Neural cell (in vitro differentiated cells): ENCODE measurements at regions not wholly inside any gene's neighbourhood (a gene's known extent, or its start where the extent isn't known, plus 50 kb on each side); places are given as distances from the start of the nearest gene placed in this dataset.

Experiments
- H2AFZ ChIP-seq: fragments of 200-600, 300-800 bp; sonication (generic), shearing (Covaris generic); 2 replicates; pipeline ENCODE4 v1.6.0; 2014; ENCODE audit warnings: low read depth, mild to moderate bottlenecking, antibody characterized with exemption, low read length, moderate library complexity
- H3F3A ChIP-seq: fragments of 200-600 bp; shearing (Covaris generic); 2 replicates; pipeline ENCODE4 v1.6.1; 2016; ENCODE audit warnings: mild to moderate bottlenecking, moderate library complexity, mixed read lengths, antibody characterized with exemption, low read length; ENCODE audit not compliant: insufficient read depth, poor library complexity, severe bottlenecking
- H3K27ac ChIP-seq: fragments of 200-600, 300-800 bp; sonication (generic), shearing (Covaris generic); 2 replicates; pipeline ENCODE4 v1.5.1; 2014; ENCODE audit warnings: mild to moderate bottlenecking, low read length, moderate library complexity
- H3K27me3 ChIP-seq: fragments of 300-800, 200-600 bp; sonication (generic), shearing (Covaris generic); 2 replicates; pipeline ENCODE4 v1.6.0; 2014; ENCODE audit warnings: mild to moderate bottlenecking, low read depth, low read length, moderate library complexity; ENCODE audit not compliant: insufficient read depth
- H3K36me3 ChIP-seq: fragments of 300-800, 200-600 bp; sonication (generic), shearing (Covaris generic); 2 replicates; pipeline ENCODE4 v1.5.1; 2014; ENCODE audit warnings: mild to moderate bottlenecking, antibody characterized with exemption, low read length, moderate library complexity; ENCODE audit not compliant: insufficient read depth
- H3K4me2 ChIP-seq: fragments of 300-800, 200-600 bp; sonication (generic), shearing (Covaris generic); 2 replicates; pipeline ENCODE4 v1.6.0; 2014; ENCODE audit warnings: mild to moderate bottlenecking, low read length
- H3K4me3 ChIP-seq: fragments of 300-800, 200-600 bp; sonication (generic), shearing (Covaris generic); 2 replicates; pipeline ENCODE4 v1.5.1; 2014; ENCODE audit warnings: mild to moderate bottlenecking, low read length, moderate library complexity
- H3K79me2 ChIP-seq: fragments of 200-600 bp; shearing (Covaris generic); replicated peaks from 2 replicates; pipeline ENCODE4 v1.6.0; 2014; ENCODE audit warnings: mild to moderate bottlenecking, low read length, moderate library complexity; ENCODE audit not compliant: insufficient read depth
- H3K9ac ChIP-seq: fragments of 300-800, 200-600 bp; sonication (generic), shearing (Covaris generic); 2 replicates; pipeline ENCODE4 v1.6.1; 2016; ENCODE audit warnings: mild to moderate bottlenecking, low read length, mixed read lengths
- H3K9me2 ChIP-seq: fragments of 200-600 bp; shearing (Covaris generic); 2 replicates; pipeline ENCODE4 v1.6.1; 2016; ENCODE audit warnings: mild to moderate bottlenecking, low read length, mixed read lengths; ENCODE audit not compliant: insufficient read depth
- H3K9me3 ChIP-seq: fragments of 200-600, 300-800 bp; sonication (generic), shearing (Covaris generic); 2 replicates; pipeline ENCODE4 v1.6.1; 2016; ENCODE audit warnings: mild to moderate bottlenecking, mixed run types, low read length, moderate library complexity, mixed read lengths
- H4K20me1 ChIP-seq: fragments of 200-600 bp; shearing (Covaris generic); 2 replicates; pipeline ENCODE4 v1.6.1; 2016; ENCODE audit warnings: mild to moderate bottlenecking, mixed run types; ENCODE audit not compliant: insufficient read depth
- CTCF ChIP-seq: fragments of 450-650 bp; IDR thresholded peaks from 2 replicates; pipeline ENCODE4 v1.5.1; 2014; ENCODE audit warnings: antibody characterized with exemption, mild to moderate bottlenecking, moderate library complexity; ENCODE audit not compliant: poor library complexity, severe bottlenecking
- EP300 ChIP-seq: fragments of 450-650 bp; conservative IDR thresholded peaks from 2 replicates; pipeline ENCODE4 v1.6.1; 2014; ENCODE audit warnings: antibody characterized with exemption, mild to moderate bottlenecking, moderate library complexity; ENCODE audit not compliant: poor library complexity, severe bottlenecking
- EZH2 ChIP-seq: fragments of 200-600, 300-800 bp; shearing (Covaris generic), sonication (generic); IDR thresholded peaks from 2 replicates; pipeline ENCODE4 v1.6.1; 2014; ENCODE audit warnings: antibody characterized with exemption, low read length, borderline replicate concordance, mild to moderate bottlenecking; ENCODE audit not compliant: insufficient read depth, poor library complexity, severe bottlenecking
- MXI1 ChIP-seq: fragments of 450-650 bp; conservative IDR thresholded peaks from 2 replicates; pipeline ENCODE4 v1.6.1; 2014; ENCODE audit warnings: antibody characterized with exemption, mild to moderate bottlenecking; ENCODE audit not compliant: poor library complexity, severe bottlenecking
- POLR2AphosphoS5 ChIP-seq: IDR thresholded peaks from 2 replicates; pipeline ENCODE4 v1.6.1; 2012
- RAD21 ChIP-seq: fragments of 450-650 bp; conservative IDR thresholded peaks from 2 replicates; pipeline ENCODE4 v1.6.1; 2014; ENCODE audit warnings: antibody characterized with exemption, mild to moderate bottlenecking, moderate library complexity
- REST ChIP-seq: IDR thresholded peaks from 2 replicates; pipeline ENCODE4 v1.6.1; 2012; ENCODE audit warnings: borderline replicate concordance
- SMC3 ChIP-seq: fragments of 450-650 bp; conservative IDR thresholded peaks from 2 replicates; pipeline ENCODE4 v1.6.1; 2014; ENCODE audit warnings: antibody characterized with exemption, mild to moderate bottlenecking, moderate library complexity; ENCODE audit not compliant: poor library complexity
- TAF1 ChIP-seq: IDR thresholded peaks from 2 replicates; pipeline ENCODE4 v1.6.1; 2012; ENCODE audit warnings: low read depth

GRCh38 chr14:62187265-62187664 lies 425.0 kb downstream of the SNAPC1 start:
- Histone ChIP-seq H3F3A (no peaks in the 10 kb centered on the region), H3K9ac (no peak overlapping the region), H2AFZ (no peak overlapping the region), H3K27ac (no peak overlapping the region), H3K79me2 (no peaks in the 10 kb centered on the region), H3K4me2 (no peak overlapping the region), H3K36me3 (no peaks in the 10 kb centered on the region), H3K9me3 (no peaks in the 10 kb centered on the region), H3K27me3 (no peaks in the 10 kb centered on the region), H3K9me2 (no peaks in the 10 kb centered on the region), H3K4me3 (no peak overlapping the region), H4K20me1 (no peaks in the 10 kb centered on the region)
- no peak for TF ChIP-seq TAF1

- Histone ChIP-seq H3K9ac (no peak overlapping the region), H2AFZ (no peak overlapping the region), H3K27ac (no peak overlapping the region), H4K20me1 (no peaks in the 10 kb centered on the region), H3K27me3 (no peaks in the 10 kb centered on the region), H3K4me2 (no peak overlapping the region), H3F3A (no peaks in the 10 kb centered on the region), H3K79me2 (no peaks in the 10 kb centered on the region), H3K9me2 (no peaks in the 10 kb centered on the region), H3K4me3 (no peak overlapping the region), H3K9me3 (no peaks in the 10 kb centered on the region), H3K36me3 (no peaks in the 10 kb centered on the region)
- no peak for TF ChIP-seq MXI1
- no peak for TF ChIP-seq CTCF
- TF ChIP-seq SMC3 = no peak
- TF ChIP-seq REST = no peak
- TF ChIP-seq EZH2 = no peak
- TF ChIP-seq POLR2AphosphoS5 = no peak
- no peak for TF ChIP-seq EP300
- TF ChIP-seq TAF1 = no peak
- no peak for TF ChIP-seq RAD21
Observed at GRCh38 chr14:62189698-62190097, 427.5 kb downstream of the SNAPC1 start.

- no peaks in the 10 kb centered on the region for H3K79me2 ChIP-seq
- H3K9ac ChIP-seq = no peak overlapping the region
- no peak overlapping the region for H3K27ac ChIP-seq
- H3K4me3 ChIP-seq = no peak overlapping the region
- H3K4me2 ChIP-seq = no peak overlapping the region
- H2AFZ ChIP-seq = no peak overlapping the region
- TF ChIP-seq SMC3 = no peak
- no peak for TF ChIP-seq RAD21
- TF ChIP-seq EZH2 = no peak
- TF ChIP-seq CTCF = no peak
- TF ChIP-seq REST = no peak
- TF ChIP-seq POLR2AphosphoS5 = no peak
- no peak for TF ChIP-seq TAF1
- TF ChIP-seq MXI1 = no peak
- TF ChIP-seq EP300 = no peak
- H4K20me1 ChIP-seq = no peaks in the 10 kb centered on the region
- H3K9me3 ChIP-seq = no peaks in the 10 kb centered on the region
- H3K9me2 ChIP-seq = no peaks in the 10 kb centered on the region
- no peaks in the 10 kb centered on the region for H3K27me3 ChIP-seq
- H3F3A ChIP-seq = no peaks in the 10 kb centered on the region
- H3K36me3 ChIP-seq = no peaks in the 10 kb centered on the region
Observed at GRCh38 chr14:62206456-62206855, 444.2 kb downstream of the SNAPC1 start.
